Choroid plexus epithelial cell (primary cell): ENCODE measurements at regions not wholly inside any gene's neighbourhood (a gene's known extent, or its start where the extent isn't known, plus 50 kb on each side); places are given as distances from the start of the nearest gene placed in this dataset.

Experiments
- DNase-seq: peaks from one replicate; pipeline ENCODE4 v3.0.0-alpha.2; 2010; ENCODE audit warnings: low read depth
- H3K4me3 ChIP-seq: 2 replicates; pipeline ENCODE4 v1.5.1; 2011; ENCODE audit warnings: low read depth, mild to moderate bottlenecking, control low read depth, low read length, moderate library complexity
- CTCF ChIP-seq: conservative IDR thresholded peaks from 2 replicates; pipeline ENCODE4 v1.5.1; 2011; ENCODE audit warnings: low read depth, mild to moderate bottlenecking, control low read depth, inconsistent platforms, low read length, moderate library complexity

- no peak overlapping the region for H3K4me3 ChIP-seq
- TF ChIP-seq CTCF = no peak
- DNase-seq = no peak
These were observed 598.1 kb downstream of the RNF144A start for GRCh38 chr2:7515327-7515726.

- no peak overlapping the region for H3K4me3 ChIP-seq
- TF ChIP-seq CTCF = no peak
- DNase-seq = no peak
These were observed 599.4 kb downstream of the RNF144A start for GRCh38 chr2:7516484-7517063.

GRCh38 chr2:7517088-7517487 lies 599.9 kb downstream of the RNF144A start:
- DNase-seq = no peak
- no peak overlapping the region for H3K4me3 ChIP-seq
- TF ChIP-seq CTCF = no peak

GRCh38 chr2:7517851-7518250 lies 600.6 kb downstream of the RNF144A start:
- no peak for DNase-seq
- H3K4me3 ChIP-seq = no peak overlapping the region
- no peak for TF ChIP-seq CTCF

GRCh38 chr2:7523481-7524120 lies 606.4 kb downstream of the RNF144A start:
- TF ChIP-seq CTCF = no peak

GRCh38 chr2:7524195-7524594 lies 607.0 kb downstream of the RNF144A start:
- H3K4me3 ChIP-seq = no peak overlapping the region
- no peak for DNase-seq
- TF ChIP-seq CTCF = no peak

More at GRCh38 chr2:7523481-7524120, 606.4 kb downstream of the RNF144A start:
- no peak for DNase-seq
- no peak overlapping the region for H3K4me3 ChIP-seq

- DNase-seq = no peak
- TF ChIP-seq CTCF = no peak
- no peak overlapping the region for H3K4me3 ChIP-seq
These were observed 608.5 kb downstream of the RNF144A start for GRCh38 chr2:7525746-7526145.
